NCI-H1417 treated with DMSO at 0.1 percent for 48 hours (cell line): ENCODE measurements at regions not wholly inside any gene's neighbourhood (a gene's known extent, or its start where the extent isn't known, plus 50 kb on each side); places are given as distances from the start of the nearest gene placed in this dataset.

Experiments
- DNase-seq: peaks from one replicate; lab custom pipeline; 2025; lab: John Stamatoyannopoulos, UW

DNA sequence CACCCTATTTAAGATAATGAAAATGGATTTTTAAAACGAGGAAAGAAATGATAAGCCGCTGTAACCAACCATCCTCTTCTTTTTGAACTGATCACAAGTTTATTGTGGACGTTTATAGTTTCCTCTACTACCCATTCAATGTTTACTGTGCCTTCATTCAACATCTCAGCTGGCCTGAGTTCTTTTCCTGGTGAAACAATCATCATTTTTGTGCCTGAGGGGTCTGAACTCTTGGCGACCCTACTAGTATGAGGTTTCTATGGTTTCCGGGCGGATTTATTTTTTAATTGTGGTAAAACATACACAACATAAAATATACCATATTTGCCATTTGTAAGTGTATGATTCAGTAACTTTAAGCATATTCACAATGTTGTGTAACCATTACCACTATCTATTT lies 100.7 kb downstream of the SPRY1 start:
- no peak for DNase-seq

DNA sequence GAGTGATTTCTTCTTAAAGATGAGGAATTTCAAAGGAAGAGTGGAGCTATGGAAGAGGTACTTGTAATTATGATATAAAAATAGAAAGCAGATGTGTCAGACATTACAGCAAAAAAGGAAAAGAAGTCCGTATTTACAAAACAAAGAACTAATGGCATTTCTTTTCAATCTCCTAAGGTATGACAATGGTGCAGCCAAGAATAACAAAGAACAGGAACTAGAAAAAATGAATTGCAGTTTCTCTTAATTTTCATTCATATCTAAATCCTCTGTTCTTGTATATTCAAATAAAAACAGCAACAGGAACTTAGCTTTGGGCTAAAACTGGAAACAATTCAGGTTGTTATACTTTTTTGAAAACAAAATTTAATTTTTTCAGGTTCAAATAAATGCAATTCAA lies 105.1 kb downstream of the SPRY1 start:
- DNase-seq = no peak

DNA sequence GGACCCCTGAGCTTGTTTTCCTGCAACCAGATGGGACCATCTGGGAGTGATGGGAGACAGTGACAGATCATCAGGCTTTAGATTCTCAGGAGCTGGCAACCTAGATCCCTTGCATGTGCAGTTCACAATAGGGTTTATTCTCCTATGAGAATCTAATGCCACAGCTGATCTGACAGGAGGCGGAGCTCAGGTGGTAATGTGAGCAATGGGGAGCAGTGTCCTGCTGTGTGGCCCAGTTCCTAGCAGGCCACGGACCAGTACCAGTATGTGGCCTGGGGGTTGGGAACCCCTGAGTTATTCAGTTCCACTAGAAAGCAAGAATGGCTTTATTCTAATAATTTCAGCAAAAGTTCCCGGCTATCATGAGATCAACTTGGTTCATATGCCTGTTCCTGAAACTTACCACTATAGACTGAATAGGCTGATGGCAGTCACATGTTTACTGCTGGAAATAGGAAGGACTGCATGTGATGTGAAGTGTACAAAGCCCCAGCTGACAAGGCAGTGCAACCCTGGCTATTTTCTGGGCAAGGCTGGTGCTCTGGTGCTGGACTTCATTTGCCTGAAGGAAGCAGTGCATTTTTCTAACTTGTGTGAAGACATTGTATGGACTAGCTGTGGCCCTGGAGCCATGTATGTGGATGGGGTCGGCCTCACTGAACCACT lies 107.2 kb downstream of the SPRY1 start:
- DNase-seq = no peak

DNA sequence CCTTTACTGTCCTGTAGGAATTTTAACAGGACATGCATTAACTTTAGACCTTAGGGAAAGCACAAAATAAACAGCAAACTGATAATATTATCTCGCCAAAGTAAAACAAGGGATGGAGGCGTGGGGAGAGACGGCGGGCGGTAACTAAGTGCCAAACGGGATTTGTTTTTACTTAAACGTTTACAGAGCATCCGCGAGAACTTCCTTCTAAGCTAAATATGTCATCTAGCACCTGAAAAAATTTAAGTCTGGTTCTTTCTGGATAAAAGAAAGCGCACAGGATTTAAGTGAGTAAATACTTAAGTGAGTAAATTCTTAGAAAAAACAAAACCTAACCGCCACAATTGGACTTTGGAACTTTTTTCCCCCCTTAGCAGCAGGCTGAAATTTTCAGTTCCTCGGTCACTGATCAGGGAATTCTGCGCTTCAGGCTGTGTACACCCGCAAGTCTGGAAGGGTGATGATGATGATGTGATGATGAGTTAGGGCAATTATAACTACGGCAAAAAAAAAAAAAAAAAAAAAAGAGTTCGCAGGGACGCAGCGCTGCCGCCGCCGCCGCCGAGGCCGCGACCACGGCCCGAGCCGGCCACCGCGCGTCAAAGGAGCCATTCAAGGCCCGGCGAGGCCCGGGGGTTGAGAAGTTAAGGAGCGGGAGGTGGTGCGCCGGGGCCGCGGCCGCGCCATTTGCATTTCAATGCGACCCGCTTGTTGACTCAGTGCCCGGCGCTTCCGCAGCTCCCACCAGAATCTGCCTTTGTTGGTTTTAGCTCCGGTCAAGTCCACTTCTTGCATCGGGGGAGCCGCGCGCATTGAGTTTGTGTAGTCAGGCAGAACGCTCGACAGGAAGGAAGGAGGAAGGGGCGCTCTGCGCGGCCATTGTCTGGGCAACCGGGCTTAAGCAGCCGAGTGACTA lies 108.8 kb downstream of the SPRY1 start:
- DNase-seq = peak; percentile 24

DNA sequence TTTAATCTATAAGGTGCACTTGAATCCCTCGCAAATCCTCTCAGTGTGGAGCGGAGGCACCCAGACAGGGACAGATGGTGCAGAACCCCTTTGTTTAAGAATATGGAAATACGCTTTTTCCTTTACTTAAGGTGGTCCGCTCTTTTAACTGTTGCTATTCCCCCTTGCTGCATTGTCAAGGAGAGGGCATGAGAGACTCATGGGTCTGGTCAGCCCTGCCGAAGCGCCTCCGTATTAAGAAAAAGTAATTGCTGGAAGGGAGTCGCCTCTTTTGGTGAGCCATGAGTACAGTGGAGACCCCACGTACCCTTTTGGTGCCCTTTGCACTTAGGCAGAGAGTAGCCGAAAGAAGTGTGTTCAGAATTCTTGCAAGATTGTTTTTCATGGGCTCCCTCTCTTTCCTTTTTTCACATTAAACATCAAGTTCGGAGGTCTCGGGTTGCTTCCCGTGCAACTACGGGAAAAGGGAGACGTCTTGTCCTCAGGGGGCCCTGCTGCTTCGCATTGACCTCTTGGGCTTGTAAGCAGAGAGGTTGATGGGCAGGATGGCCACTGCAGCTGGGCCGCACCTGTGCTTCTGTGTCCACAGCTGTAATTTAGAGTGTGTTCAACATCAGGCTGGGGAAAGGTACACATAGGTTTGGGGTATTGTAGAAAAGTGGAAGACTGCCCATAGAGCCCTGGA lies 109.6 kb downstream of the SPRY1 start:
- DNase-seq = no peak

DNA sequence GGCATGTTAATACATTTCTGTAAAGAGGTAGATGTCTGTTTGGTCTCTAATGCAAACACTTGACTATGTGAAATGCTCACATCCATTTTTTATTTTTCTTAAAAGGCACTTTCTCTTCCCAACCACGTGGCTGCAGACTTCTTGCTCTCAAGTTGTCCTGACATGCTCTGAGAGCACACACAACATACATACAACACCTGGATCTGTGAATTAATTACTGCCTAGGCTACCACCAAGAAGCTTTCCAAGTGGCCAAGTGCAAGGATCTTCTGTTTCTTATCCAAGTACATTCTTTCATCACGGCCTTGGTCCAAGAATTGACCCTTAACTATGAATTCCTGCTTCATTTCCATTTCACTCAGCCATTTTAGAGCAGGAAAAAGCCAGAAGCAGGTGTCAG lies 110.8 kb downstream of the SPRY1 start:
- no peak for DNase-seq

DNA sequence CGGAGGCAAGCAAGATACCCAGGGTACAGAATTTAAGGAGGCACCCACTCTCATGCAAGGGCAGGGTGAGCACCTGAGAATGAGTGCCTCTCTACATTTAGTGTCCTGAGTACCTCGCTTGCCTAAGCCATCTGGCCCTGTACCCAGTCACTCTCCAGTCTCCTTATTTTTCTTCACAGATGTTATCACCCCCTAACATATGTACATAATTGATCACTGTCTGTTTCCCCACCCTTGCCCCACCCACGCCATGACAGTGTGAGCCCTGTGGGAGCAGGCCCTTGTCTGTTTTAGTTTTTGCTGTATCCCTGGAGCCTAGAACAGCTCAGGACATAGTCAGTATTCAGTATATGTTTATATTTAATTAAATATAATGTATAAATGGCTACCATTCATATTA lies 113.6 kb downstream of the SPRY1 start:
- no peak for DNase-seq

DNA sequence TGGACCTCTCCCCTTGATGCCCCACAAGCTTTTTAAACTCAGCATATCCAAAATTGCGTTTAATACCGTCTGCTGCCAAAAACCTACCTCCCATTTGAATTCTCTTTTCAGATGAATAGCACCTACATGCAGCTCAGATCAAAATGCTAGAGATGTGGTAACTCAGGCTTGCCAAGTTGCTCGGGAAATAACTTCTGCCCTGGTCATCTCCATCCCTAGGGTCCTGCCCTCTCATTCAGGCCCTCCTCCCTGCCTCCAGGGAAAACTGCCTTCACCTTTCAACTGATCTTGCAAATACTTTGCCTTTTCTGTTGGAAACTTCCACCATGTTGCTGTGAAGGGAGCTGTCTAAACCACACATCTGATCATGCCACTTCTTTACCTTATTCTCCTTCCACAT lies 114.1 kb downstream of the SPRY1 start:
- no peak for DNase-seq

DNA sequence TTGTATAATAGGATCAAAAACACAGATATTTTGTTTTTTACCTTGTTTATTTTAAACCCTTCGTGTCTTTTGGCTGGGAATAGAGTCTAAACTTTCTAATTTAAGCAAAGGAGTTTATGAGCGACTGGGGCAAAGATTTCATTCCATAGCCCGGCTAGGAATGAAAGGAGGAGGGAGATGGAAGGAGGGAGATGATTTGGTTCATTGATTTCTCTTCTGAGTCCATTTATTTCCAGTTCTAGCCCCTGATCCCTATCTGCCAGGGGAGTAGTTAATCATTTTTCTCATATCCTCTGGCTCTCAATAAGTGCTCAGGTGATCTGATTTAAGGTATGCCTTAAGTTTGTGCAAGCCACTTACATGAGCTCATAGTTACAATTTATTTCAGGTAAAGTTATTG lies 120.0 kb downstream of the SPRY1 start:
- DNase-seq = no peak

DNA sequence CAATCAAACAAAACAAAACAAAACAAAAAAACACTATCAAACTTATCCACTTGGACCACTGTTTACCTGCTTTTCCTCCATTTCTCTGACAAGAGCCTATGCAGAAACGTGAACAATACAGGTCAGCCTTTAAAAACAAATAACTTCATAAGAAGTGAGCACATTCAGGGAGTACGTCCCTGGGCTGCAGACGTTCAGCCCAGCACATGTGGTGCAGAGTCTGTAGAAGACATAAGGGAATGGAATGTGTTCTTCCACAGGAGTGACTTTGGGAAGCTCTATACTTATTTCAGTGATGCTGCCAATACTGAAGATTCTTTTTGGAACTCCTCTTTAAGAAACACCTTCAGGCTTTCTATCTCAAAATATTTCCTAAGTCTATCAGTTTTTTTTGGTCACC lies 120.6 kb downstream of the SPRY1 start:
- no peak for DNase-seq

DNA sequence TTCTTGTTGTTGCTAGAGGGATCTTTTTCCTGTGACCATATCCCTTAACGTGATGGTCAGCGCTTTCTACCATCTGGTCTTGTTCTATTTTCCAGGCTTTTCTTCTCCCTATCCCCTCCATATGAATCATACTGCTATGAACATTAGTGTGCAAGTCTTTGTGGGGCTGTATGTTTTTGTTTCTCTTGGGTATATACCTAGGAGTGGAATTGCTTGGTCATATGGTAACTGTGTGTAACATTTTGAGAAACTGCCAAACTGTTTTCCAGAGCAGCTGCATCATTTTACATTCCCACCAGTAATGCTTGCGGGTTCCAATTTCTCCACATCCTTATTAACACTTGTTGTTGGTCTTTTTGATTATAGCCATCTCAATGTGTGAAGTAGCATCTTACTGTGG lies 121.4 kb downstream of the SPRY1 start:
- DNase-seq = no peak

DNA sequence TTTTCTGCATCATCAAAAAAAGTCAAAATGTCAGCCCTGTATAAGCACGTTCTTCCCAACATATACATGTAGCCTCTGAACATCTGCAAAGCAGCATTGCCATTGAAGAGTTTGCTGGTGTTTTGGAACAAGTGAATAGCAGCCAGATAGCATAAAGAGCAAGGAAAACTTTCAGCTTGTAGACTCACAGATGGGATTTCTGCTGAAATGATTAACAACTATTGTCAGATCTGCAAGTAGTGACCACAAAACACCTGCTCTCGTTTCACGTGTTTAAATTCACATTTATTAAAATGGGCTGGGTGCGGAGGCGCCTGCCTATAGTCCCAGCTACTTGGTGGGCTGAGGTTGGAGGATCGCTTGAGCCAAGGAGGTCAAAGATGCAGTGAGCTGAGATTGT lies 123.7 kb downstream of the SPRY1 start:
- no peak for DNase-seq

DNA sequence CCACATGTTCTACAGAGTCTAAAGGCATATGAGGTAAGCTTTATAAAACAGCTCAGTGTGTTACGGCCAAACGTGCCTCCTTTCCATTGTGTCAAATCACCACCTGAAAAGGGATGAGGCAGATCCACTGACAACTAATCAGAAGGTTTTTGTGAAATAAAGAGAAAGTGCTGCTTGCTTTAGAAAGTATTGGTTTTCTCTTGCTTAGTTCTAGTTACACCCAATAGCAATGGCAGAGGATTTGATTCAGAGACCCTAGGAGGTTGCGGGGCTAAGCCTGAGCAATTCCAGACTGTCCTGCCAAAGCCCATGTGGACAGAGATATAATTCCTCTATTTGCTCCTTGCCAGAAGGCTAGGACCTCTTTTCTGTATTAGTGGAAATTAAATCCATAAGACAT lies 125.5 kb downstream of the SPRY1 start:
- DNase-seq = no peak

DNA sequence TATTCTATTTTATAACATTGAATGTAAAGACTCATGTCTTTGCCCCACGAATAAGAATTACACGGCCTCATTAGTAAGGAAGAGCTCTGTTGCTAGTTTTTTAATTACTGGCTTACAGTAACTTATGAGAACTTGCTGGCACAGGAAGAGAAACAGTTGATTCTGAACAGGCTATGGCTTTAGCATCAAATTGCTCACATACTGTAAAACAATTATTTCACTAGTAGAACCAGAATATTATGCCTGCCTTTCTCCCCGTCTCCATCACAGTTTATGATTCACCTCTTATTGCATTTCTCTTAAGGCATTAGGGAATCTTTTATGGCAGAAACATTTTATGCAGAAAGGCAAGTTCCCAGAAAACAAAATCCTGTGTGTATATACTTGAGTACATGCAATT lies 126.1 kb downstream of the SPRY1 start:
- no peak for DNase-seq

DNA sequence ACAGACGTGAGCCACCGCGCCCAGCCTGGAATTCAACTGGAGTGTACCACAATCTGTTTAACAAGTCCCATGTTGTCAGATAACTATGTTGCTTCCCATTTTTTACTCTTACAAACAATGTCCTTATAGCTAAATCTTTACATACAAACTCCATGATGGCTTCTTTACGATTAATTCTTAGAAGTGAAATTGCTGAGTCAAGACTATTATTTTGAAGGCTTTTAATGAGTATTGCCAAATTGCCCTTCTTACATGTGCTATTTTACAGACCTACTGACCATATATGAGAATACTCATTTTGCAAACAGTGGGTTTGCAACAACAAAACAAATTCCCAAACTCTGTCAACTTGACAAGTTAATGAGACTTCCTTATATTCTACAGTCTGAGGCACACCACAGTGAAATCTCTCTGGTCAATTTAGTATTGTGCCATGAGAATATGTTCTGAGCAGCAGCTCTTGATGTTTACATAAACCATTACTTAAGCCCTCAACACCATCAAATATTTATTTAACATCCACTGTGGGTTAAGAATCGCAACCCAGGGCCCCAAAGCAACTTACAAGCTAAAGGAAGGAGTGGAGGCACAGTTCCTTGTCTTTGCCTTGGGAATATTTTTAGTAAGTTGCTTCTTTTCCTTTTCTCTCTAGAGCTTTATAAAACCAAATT lies 128.5 kb downstream of the SPRY1 start:
- DNase-seq = no peak

DNA sequence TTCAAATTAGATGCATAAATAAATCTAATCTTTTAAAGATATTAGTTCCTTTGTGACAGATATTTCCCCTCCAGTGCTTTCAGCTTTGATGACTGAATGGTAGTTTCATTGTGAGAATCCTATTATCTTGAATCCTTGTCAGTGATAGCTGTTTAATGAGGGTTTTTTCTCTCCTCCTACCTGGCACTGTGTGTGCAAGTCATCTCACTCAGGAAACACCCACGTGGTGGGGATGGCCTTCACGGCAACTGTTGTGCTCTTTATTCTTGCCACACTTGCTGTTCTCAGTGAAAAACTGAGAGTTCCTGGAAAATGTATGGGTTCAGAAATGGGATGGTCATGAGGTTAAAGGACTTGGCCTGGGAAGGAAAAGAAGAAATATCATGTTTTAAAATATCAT lies 129.9 kb downstream of the SPRY1 start:
- no peak for DNase-seq

DNA sequence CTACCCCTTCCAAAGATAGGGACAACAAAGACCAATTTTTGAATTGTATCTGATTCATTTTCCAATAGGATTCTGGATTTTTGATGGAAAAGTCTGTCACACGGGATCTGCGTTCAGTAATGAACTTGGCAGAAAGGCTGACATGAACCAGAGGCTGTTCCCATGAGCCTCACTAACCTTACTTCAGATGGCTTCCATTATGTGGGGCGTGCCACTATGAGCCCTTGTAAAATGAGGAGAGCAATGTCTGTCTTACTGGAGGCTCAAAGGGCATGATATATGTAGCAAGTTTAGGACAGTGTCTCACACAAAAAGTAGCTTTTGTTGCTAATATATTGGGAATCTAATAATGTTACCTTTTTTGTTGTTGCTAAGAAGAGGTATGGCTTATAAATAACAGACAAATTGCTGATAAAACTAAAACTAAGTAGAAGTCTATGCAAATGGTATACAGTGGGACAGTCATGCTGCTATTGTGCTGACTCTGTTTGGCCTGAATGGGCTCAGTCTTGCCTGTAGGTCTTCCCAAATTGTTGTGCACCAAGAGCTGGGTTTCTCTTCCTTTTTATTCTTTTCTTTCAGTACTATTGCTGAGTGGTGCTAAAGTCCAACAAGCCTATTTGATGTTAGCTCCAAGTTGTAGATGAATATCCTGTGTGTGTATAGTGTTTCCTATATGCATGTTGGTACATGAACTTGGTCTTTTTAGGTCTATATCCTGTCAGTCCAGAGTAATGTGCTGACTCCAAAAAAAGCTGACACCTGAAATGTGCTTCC lies 132.1 kb downstream of the SPRY1 start:
- DNase-seq = no peak

DNA sequence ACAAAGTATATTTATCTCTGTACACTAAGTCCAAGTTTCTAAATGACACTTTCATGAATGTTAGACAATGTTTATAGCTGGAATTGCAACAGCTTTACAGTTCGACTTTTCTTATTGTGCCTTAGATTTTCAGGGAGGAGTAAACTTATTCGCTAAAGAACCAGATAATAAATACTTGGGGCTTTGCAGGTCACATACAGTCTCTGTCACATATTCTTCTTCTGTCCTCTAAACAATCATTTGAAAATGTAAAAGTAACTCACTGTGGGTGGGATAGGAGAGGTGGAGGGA lies 132.6 kb downstream of the SPRY1 start:
- DNase-seq = no peak

DNA sequence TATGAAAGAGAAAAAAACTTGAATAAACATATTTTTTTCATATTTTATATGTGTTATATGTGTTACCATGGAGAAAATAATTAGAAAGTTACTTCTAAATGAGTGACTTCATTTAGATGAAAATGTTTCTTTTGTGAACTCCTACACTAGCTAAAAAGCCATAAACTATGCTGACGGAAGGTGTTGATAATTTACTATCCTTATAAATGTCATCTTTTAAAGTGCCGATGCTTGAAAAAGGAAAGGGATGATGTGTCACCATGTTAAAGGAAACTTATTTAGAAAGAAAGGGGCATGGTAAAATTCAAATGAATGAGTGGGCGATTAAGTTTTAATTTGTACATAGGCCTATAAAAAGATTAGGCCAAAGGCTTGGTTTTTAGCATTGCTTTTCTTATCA lies 133.8 kb downstream of the SPRY1 start:
- DNase-seq = no peak

DNA sequence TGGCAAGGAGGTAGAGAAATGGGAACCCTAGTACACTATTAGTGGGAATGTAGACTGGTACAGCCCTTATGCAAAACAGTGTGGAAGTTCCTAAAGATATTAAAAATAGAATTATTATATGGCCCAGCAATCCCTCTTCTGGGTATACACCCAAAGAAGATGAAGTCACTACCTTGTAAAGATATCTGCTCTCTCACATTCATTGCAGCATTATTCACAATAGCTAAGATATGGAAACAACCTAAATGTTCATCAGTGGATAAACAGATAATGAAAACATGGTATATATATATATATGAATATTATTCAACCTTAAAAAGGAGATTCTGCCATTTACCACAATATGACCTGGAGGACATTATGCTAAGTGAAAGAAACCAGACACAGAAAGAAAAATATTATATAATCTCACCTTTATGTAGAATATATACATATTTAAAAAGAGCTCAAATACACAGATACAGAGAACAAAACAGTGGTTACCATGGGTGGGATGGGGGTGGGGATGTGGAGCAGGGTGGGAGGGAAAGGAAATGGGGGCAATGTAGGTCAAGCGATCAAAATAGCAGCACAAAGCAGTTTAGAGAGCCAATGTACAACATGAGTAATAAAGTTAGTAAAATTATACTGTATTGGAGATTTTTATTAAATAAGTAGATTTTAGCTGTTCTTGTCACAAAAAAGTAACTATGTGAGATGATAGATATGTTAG lies 138.6 kb downstream of the SPRY1 start:
- no peak for DNase-seq

DNA sequence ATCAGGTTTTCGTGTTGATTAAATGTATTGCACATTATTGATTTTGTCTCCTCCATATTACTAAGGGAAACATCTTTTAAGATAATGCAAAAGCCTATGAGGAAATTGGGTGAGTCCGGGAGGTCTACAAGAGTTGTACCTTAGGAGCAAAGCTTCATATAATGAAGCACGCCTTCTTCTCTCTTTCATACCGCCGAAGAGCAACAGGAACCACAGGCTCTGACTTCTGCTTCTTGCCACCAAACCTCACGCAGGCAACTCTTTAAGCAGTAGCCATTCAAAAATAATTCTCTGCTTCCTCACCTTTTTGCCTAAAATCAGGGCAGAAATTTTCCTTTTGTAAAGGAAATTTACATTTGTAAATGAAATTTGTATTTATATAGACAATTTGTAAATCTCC lies 139.6 kb downstream of the SPRY1 start:
- DNase-seq = no peak
